ENCODE measurements at regions not wholly inside any gene's neighbourhood (a gene's known extent, or its start where the extent isn't known, plus 50 kb on each side); places are given as distances from the start of the nearest gene placed in this dataset.

DNA sequence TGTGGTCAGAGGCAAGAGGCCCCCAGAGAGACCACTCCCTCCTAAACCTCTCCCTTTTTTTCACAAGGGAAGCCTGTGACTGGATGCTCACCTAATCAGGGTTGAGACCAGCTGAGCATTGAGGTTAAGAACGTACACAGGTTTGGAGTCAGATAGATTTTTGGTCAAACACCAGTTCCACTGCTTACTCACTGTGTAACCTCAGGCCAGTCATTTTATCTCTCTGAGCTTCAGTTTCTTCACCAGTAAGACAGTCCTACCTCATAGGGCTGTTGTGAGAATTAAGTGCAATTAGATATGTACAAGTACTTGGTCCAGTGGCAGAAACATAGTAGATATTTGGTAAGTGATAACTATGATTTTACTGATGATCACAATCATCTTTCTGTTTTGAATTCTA lies 256.8 kb downstream of the CDK5RAP2 start:
- TF ChIP-seq, protein P1, sequence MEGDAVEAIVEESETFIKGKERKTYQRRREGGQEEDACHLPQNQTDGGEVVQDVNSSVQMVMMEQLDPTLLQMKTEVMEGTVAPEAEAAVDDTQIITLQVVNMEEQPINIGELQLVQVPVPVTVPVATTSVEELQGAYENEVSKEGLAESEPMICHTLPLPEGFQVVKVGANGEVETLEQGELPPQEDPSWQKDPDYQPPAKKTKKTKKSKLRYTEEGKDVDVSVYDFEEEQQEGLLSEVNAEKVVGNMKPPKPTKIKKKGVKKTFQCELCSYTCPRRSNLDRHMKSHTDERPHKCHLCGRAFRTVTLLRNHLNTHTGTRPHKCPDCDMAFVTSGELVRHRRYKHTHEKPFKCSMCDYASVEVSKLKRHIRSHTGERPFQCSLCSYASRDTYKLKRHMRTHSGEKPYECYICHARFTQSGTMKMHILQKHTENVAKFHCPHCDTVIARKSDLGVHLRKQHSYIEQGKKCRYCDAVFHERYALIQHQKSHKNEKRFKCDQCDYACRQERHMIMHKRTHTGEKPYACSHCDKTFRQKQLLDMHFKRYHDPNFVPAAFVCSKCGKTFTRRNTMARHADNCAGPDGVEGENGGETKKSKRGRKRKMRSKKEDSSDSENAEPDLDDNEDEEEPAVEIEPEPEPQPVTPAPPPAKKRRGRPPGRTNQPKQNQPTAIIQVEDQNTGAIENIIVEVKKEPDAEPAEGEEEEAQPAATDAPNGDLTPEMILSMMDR (conservative IDR thresholded peaks at IDR 0.05): no peak
- Mint-ChIP-seq H3K36me3 (ENCODE audit: low read depth) (no peaks in the 10 kb centered on the region), H3K27me3 (ENCODE audit: low read depth) (peaks cover 12% of the 10 kb centered on the region), H3K4me1 (peaks cover 10% of the 10 kb centered on the region), H3K9me3 (no peaks in the 10 kb centered on the region), H3K4me3 (no peak overlapping the region), H3K27ac (ENCODE audit: unreplicated experiment) (no peak overlapping the region)
- DNase-seq (ENCODE audit: low read depth, low spot score): no peak

DNA sequence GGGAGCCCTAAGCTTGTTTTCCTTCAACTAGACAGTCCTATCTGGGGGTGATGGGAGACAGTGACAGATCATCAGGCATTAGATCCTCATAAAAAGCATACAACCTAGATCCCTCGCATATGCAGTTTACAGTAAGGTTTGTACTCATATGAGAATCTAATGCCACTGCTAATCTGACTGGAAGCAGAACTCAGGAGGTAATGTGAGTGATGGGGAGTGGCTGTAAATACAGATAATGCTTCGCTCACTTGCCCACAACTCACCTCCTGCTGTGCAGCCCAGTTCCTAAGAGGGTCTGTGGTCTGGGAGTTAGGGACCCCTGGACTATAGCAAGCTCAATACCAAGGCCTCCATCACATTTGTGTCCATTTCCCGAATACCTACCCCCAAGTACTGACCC lies 260.5 kb downstream of the CDK5RAP2 start:
- H3K4me3 Mint-ChIP-seq: no peak overlapping the region
- peaks cover 3% of the 10 kb centered on the region for H3K9me3 Mint-ChIP-seq
- DNase-seq (ENCODE audit: low read depth, low spot score): no peak
- no peaks in the 10 kb centered on the region for H3K36me3 Mint-ChIP-seq (ENCODE audit: low read depth)
- TF ChIP-seq, protein P1 (conservative IDR thresholded peaks at IDR 0.05): no peak
- peaks cover 17% of the 10 kb centered on the region for H3K27me3 Mint-ChIP-seq (ENCODE audit: low read depth)
- peaks cover under 1% of the 10 kb centered on the region for H3K4me1 Mint-ChIP-seq
- no peak overlapping the region for H3K27ac Mint-ChIP-seq (ENCODE audit: unreplicated experiment)

DNA sequence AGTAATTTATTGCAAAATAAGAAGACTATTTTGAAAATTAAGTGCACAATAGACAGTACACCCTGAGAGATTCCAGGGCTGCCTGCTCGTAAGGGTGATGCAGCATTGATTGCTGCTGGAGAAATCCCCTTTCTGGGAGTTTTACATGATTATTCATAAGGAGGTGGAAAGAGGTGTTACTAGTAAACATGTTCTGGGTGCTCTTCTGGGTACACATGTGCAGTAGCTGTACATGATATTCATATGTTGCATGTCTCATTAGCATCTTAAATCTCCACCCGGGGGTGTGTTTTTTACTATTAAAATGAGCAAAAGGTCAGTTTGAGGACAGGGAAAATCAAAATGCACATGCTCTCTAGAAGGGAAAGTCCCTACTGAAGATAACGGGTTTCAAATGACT lies 264.8 kb downstream of the CDK5RAP2 start:
- Mint-ChIP-seq H3K9me3 (peaks cover 3% of the 10 kb centered on the region), H3K4me3 (no peak overlapping the region), H3K36me3 (ENCODE audit: low read depth) (no peaks in the 10 kb centered on the region), H3K27me3 (ENCODE audit: low read depth) (peaks cover 17% of the 10 kb centered on the region), H3K27ac (ENCODE audit: unreplicated experiment) (no peak overlapping the region), H3K4me1 (no peaks in the 10 kb centered on the region)
- TF ChIP-seq, protein P1 (conservative IDR thresholded peaks at IDR 0.05): no peak
- no peak for DNase-seq (ENCODE audit: low read depth, low spot score)

DNA sequence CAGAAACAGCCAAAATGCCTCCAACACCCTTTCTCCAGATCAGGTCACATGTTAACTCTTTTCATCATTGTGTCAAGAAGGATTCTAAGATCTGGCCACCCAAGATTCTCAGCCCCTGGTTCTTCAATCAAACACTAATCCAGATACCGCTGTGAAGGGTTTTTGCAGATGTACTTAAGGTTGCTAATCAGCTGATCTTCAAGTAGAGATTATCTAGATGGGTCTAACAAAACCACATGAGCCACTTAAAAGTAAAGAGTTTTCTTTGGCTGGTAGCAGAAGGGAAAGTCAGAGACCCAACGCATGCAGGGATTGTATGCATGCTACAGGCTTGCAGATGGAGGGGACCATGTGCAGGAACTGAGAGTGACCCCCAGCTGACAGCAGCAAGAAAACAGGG lies 267.9 kb downstream of the CDK5RAP2 start:
- Mint-ChIP-seq H3K4me1 (no peaks in the 10 kb centered on the region), H3K36me3 (ENCODE audit: low read depth) (no peaks in the 10 kb centered on the region), H3K27ac (ENCODE audit: unreplicated experiment) (no peak overlapping the region), H3K9me3 (peaks cover 3% of the 10 kb centered on the region), H3K27me3 (ENCODE audit: low read depth) (peaks cover 20% of the 10 kb centered on the region), H3K4me3 (no peak overlapping the region)
- no peak for DNase-seq (ENCODE audit: low read depth, low spot score)
- TF ChIP-seq, protein P1 (conservative IDR thresholded peaks at IDR 0.05): no peak

DNA sequence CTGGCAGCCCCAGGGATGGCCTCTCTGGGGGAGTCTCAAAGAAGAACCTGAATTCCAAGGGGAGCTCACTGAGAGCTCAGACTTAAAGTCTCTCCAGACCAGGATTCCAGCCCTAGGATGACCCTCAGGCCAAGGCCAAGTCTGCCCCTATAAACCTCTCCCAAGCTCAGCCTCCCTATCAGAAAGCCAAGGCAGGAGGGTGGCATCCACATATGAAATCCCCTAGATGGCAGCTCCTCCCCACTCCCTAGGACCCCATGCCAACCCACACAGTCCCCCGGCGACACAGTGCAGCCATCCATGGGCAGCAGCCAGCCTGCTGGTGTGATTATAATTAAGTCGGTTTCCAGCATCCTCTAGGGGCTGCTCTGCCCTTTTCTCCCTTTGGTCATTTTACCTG lies 269.9 kb downstream of the CDK5RAP2 start:
- TF ChIP-seq, protein P1 (conservative IDR thresholded peaks at IDR 0.05): no peak
- Mint-ChIP-seq H3K27ac (ENCODE audit: unreplicated experiment) (no peak overlapping the region), H3K27me3 (ENCODE audit: low read depth) (peaks cover 16% of the 10 kb centered on the region), H3K4me1 (no peaks in the 10 kb centered on the region), H3K4me3 (no peak overlapping the region), H3K36me3 (ENCODE audit: low read depth) (no peaks in the 10 kb centered on the region), H3K9me3 (peaks cover 3% of the 10 kb centered on the region)
- no peak for DNase-seq (ENCODE audit: low read depth, low spot score)

DNA sequence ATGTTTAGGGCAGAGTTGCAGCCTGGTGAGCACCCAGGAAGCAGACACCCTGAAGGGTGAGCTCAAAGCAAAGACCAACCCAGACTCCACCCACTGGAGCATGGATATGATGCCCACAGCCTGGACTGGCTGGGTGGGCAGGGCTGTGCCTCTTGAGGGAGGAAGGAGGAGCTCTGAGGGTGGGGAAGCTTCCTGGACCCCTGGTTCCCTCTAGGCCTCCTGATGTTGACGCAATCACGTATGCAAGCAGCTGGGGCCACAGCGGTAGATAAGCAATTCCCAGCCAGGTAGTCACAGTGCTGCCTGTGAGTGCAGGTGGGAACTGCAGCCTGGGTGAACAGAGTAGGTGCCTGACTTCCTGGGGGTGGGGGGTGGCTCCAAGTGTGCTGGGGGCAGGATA lies 271.5 kb downstream of the CDK5RAP2 start:
- H3K27ac Mint-ChIP-seq (ENCODE audit: unreplicated experiment): peak overlapping the region; percentile 19
- H3K36me3 Mint-ChIP-seq (ENCODE audit: low read depth): no peaks in the 10 kb centered on the region
- no peaks in the 10 kb centered on the region for H3K4me1 Mint-ChIP-seq
- peaks cover 16% of the 10 kb centered on the region for H3K27me3 Mint-ChIP-seq (ENCODE audit: low read depth)
- no peaks in the 10 kb centered on the region for H3K9me3 Mint-ChIP-seq
- no peak for DNase-seq (ENCODE audit: low read depth, low spot score)
- H3K4me3 Mint-ChIP-seq: no peak overlapping the region
- TF ChIP-seq, protein P1 (conservative IDR thresholded peaks at IDR 0.05): no peak

Data from neural crest cell (in vitro differentiated cells).